ENCODE measurements at regions not wholly inside any gene's neighbourhood (a gene's known extent, or its start where the extent isn't known, plus 50 kb on each side); places are given as distances from the start of the nearest gene placed in this dataset.

DNA sequence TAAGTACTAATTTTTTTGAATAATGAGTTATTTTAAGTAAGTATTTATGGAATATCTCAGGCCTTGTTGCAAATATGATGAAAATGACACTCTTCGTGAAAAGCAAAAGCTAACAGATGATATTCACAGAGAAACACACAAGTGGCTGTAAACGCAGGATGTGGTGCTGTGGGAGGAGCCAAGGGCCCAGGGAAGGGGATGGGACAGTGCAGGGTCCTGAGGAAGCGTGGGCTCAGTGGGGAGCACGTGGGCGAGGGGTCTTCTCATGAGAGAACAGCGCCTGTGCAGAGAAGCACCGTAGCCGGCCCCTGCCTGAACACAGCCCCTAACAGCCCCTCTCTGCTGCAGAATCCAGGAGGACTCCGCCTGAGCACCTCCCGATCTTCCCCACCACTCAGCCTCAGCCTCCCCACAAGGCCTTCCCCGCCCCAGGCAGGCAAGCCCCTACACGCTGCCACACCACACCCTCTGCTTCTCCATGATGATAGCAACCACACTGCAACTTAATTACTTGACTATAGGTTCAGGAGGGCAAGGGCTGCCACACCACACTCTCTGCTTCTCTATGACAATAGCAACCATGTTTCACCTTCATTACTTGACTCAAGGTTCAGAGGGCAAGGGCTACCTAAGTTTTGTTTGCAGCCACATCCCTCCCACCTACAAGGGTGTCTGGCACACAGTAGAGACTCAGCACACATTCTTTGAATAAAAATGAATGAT is 152.6 kb upstream of the RNF32 start:
- no peak for DNase-seq
- no peaks in the 10 kb centered on the region for H3K9me3 Mint-ChIP-seq
- no peak overlapping the region for H3K27ac Mint-ChIP-seq
- CTCF ChIA-PET, result no interaction called here
- H3K4me3 Mint-ChIP-seq, result no peak overlapping the region
- peaks cover 3% of the 10 kb centered on the region for H3K27me3 Mint-ChIP-seq (ENCODE audit: low read depth)
- H3K36me3 Mint-ChIP-seq (ENCODE audit: low read depth), result no peaks in the 10 kb centered on the region
- no peaks in the 10 kb centered on the region for H3K4me1 Mint-ChIP-seq (ENCODE audit: low read depth)
- intact Hi-C loops (cut with micrococcal nuclease), result no loop called here

DNA sequence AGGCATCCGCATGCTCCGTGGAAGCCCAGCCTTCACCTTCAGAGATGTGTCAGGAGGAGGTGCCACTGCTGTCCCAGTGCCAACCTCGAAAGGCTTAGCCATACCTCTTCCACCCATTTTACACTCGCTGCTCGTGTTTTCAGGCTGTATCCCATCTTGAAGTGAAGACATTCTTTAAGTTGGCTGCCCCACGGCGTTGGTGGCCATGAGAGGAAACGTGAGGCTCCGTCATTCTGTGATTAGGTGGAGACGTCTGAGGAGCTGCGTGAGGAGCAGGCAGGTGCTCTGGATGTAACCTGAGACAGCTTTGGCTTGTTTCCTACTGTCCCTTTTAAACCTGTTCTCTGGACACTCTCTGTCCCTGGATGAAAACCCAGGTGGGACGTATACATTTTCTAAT is 159.9 kb upstream of the RNF32 start:
- intact Hi-C loops (cut with micrococcal nuclease), result no loop called here
- no peak overlapping the region for H3K27ac Mint-ChIP-seq
- no peak for DNase-seq
- no peaks in the 10 kb centered on the region for H3K4me1 Mint-ChIP-seq (ENCODE audit: low read depth)
- H3K9me3 Mint-ChIP-seq, result no peaks in the 10 kb centered on the region
- CTCF ChIA-PET, result interaction anchor here (1.2 kb wide), 1 partner anchor 174 kb away, joined by 4 read pairs; no protein-coding TSS in a partner anchor
- H3K36me3 Mint-ChIP-seq (ENCODE audit: low read depth), result no peaks in the 10 kb centered on the region
- H3K27me3 Mint-ChIP-seq (ENCODE audit: low read depth), result peaks cover 11% of the 10 kb centered on the region
- no peak overlapping the region for H3K4me3 Mint-ChIP-seq

DNA sequence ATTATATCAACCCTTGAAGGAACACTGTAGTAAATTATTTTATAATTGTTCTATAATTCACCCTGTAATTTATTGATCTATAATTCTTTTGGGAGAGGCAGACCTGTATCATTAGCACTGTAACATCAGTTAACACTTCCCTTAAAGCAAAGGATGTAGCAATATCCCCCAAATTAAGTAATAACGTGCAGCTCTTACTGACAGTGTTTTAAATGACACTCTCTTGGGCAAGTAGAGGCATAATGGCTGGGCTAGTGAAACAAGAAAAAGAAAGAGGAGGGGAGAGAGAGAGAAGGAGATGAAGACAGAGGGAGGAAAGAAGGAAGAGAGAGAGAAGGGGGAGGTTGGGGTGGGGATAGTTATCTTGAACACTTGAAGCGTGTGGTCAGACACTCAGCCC is 161.0 kb upstream of the RNF32 start:
- H3K36me3 Mint-ChIP-seq (ENCODE audit: low read depth), result no peaks in the 10 kb centered on the region
- H3K4me3 Mint-ChIP-seq, result no peak overlapping the region
- DNase-seq, result no peak
- no peaks in the 10 kb centered on the region for H3K4me1 Mint-ChIP-seq (ENCODE audit: low read depth)
- H3K9me3 Mint-ChIP-seq, result no peaks in the 10 kb centered on the region
- intact Hi-C loops (cut with micrococcal nuclease), result loop anchor here (10.0 kb wide), 1 partner anchor 345 kb away; no protein-coding TSS in a partner anchor
- CTCF ChIA-PET, result no interaction called here
- H3K27ac Mint-ChIP-seq, result no peak overlapping the region
- peaks cover 20% of the 10 kb centered on the region for H3K27me3 Mint-ChIP-seq (ENCODE audit: low read depth)

DNA sequence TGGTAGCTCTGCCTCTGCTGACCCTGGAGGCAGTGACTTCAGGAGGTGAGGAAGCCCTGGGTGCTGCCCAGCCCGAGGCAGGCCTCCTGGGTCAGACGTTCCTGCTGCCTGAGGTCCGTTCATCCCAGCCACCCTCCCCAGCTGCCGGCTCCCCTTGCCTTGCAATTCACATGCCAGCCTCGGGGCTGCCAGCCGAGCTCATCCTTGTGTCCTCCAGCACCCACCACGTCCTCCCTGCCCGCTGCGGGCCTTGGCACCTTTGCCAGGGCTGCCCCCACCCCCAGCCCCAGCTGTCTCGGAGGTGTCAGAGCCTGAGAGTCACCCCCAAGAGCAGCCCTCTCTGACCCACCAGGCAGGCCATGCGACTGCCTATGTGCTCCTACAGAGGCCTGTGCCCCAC is 162.1 kb upstream of the RNF32 start:
- intact Hi-C loops (cut with micrococcal nuclease), result loop anchor here (10.0 kb wide), 1 partner anchor 346 kb away; no protein-coding TSS in a partner anchor
- no peak overlapping the region for H3K27ac Mint-ChIP-seq
- no peaks in the 10 kb centered on the region for H3K9me3 Mint-ChIP-seq
- no peak for DNase-seq
- H3K36me3 Mint-ChIP-seq (ENCODE audit: low read depth), result no peaks in the 10 kb centered on the region
- H3K4me1 Mint-ChIP-seq (ENCODE audit: low read depth), result no peaks in the 10 kb centered on the region
- no peak overlapping the region for H3K4me3 Mint-ChIP-seq
- peaks cover 26% of the 10 kb centered on the region for H3K27me3 Mint-ChIP-seq (ENCODE audit: low read depth)
- CTCF ChIA-PET, result no interaction called here

DNA sequence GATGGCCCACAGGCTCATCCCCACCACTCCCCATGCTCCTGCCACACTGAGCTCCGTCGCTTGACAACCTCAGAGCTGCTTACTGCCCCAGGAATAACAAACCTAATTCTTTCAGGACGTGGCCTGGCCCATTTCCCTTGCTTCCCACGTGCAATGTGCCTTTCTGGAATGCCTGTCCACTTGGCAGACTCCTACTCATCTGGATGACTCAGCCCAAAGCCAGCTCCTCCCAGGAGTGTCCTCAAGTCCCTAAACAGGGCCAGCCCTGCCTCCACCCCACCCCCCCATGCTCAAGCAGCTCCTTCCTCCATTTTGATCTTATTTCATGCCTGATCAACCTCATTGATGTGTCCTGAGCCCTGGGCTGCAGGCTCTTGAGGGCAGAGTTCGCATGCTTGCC is 164.9 kb upstream of the RNF32 start:
- Mint-ChIP-seq H3K4me1 (ENCODE audit: low read depth) (no peaks in the 10 kb centered on the region), H3K27ac (no peak overlapping the region), H3K9me3 (no peaks in the 10 kb centered on the region), H3K27me3 (ENCODE audit: low read depth) (peaks cover 25% of the 10 kb centered on the region), H3K4me3 (no peak overlapping the region), H3K36me3 (ENCODE audit: low read depth) (no peaks in the 10 kb centered on the region)
- CTCF ChIA-PET, result no interaction called here
- intact Hi-C loops (cut with micrococcal nuclease), result loop anchor here (10.0 kb wide), 1 partner anchor 349 kb away; no protein-coding TSS in a partner anchor
- no peak for DNase-seq

DNA sequence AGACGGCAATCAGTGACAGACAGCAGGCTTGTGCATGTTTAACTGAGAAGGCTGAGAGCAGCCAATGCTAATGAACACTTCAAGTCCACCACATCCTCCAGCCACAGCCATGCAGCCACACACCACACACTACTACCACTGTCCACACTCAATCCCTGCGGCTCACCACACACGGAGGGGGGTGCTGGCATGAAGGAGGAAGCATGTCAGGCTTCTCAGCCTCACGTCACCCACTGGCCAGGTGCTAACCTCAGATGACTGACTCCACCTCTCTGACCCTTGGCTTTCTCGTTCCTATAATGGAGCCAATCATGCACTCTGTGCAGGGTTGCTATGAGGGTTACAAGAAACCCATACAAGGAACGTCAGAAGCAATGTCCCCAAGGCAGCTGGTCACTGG is 165.4 kb upstream of the RNF32 start:
- no peaks in the 10 kb centered on the region for H3K36me3 Mint-ChIP-seq (ENCODE audit: low read depth)
- DNase-seq, result no peak
- H3K4me1 Mint-ChIP-seq (ENCODE audit: low read depth), result no peaks in the 10 kb centered on the region
- H3K9me3 Mint-ChIP-seq, result no peaks in the 10 kb centered on the region
- H3K4me3 Mint-ChIP-seq, result no peak overlapping the region
- CTCF ChIA-PET, result interaction anchor here (0.6 to 0.9 kb wide), 2 partner anchors 9 to 192 kb away, joined by 3 read pairs; no protein-coding TSS in a partner anchor
- intact Hi-C loops (cut with micrococcal nuclease), result loop anchor here (10.0 kb wide), 1 partner anchor 350 kb away; no protein-coding TSS in a partner anchor
- peaks cover 24% of the 10 kb centered on the region for H3K27me3 Mint-ChIP-seq (ENCODE audit: low read depth)
- no peak overlapping the region for H3K27ac Mint-ChIP-seq

DNA sequence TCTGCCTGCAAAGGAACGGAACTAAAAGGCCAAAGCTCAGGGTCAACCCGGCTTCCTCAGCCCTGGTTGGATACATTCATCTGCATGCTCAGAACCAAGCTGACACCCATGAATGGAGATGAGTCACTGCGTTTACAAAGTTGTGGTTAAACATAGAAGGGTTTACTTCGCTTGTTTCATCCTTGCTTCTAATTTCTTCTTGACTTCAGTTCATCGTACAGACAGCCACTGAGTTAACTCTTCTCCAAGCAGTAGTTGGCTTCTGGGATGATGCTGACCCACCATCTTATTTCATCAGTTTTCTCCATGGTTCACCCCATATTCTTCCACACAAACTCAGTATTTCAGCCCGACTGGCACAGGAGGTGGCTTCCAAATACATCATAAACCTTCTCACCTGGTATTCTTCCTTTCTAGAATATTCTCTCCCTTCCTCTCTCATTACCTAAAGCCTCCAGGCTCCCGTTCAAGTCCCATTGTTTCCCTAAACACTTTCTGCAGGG is 166.3 kb upstream of the RNF32 start:
- H3K36me3 Mint-ChIP-seq (ENCODE audit: low read depth), result no peaks in the 10 kb centered on the region
- no peaks in the 10 kb centered on the region for H3K4me1 Mint-ChIP-seq (ENCODE audit: low read depth)
- no peak for DNase-seq
- no peak overlapping the region for H3K4me3 Mint-ChIP-seq
- intact Hi-C loops (cut with micrococcal nuclease), result loop anchor here (10.0 kb wide), 1 partner anchor 351 kb away; no protein-coding TSS in a partner anchor
- CTCF ChIA-PET, result interaction anchor here (0.9 kb wide), 1 partner anchor 8 kb away, joined by 3 read pairs; no protein-coding TSS in a partner anchor
- peaks cover 22% of the 10 kb centered on the region for H3K27me3 Mint-ChIP-seq (ENCODE audit: low read depth)
- no peak overlapping the region for H3K27ac Mint-ChIP-seq
- no peaks in the 10 kb centered on the region for H3K9me3 Mint-ChIP-seq

DNA sequence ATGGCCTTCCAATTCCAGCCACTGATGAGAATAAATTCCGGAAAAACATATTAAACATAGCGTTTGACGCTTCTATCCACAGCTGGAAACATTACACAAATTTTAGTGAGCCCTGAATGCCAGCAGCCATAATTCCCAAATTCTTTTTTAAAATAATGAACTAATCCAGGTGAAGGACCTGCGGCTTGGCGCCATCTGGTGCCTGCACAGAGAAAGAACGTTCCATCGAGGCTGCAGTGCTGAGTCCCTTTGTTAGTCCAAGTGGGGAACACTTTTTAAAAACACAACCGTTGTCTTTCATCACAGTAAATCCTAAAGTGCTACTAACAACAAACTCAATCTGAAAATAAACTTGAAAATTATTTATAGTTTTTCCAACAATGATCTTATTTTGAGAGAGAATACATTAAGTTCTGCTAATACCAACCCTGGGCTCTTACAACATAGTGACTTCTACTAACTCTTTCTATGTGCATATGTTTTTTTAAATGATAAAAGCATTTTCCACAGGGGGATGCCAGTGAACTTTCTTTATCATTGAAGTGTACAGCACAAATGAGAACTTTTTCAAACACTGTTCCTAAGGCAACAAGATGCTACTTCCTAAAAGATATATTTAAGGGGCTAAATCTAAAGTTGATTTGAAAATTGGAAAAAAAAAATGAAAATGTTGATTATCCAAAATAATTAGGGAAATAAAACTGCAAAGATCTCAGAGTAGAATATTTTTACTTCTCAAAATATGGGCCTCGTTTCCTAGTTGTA is 166.9 kb upstream of the RNF32 start:
- Mint-ChIP-seq H3K27ac (no peak overlapping the region), H3K4me3 (no peak overlapping the region), H3K36me3 (ENCODE audit: low read depth) (no peaks in the 10 kb centered on the region), H3K27me3 (ENCODE audit: low read depth) (peaks cover 22% of the 10 kb centered on the region), H3K9me3 (no peaks in the 10 kb centered on the region), H3K4me1 (ENCODE audit: low read depth) (no peaks in the 10 kb centered on the region)
- DNase-seq, result peak; percentile 48
- intact Hi-C loops (cut with micrococcal nuclease), result loop anchor here (1.0 to 10.0 kb wide), 2 partner anchors 351 to 658 kb away; no protein-coding TSS in a partner anchor
- CTCF ChIA-PET, result interaction anchor here (0.7 to 1.0 kb wide), 2 partner anchors 113 to 662 kb away, joined by 3 read pairs; partner anchors contain the start of gene SHH

DNA sequence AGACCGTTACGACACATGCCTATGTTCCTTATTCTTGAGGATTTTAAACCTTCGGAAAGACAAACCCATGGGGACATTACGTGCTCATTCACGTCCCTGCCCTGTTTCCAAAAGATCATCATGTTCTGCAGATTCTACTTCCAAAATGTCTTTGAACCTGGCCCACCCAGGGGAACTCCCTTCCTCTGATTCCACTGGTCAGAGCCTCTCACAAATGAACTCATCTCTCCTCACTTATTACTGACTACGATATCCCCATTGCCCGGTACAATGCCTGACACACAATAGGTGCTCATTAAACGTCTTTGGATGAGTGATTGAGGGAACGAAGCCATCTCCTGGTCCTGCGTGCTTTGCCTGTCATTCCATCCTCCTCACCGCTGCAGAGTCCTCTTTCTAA is 168.3 kb upstream of the RNF32 start:
- H3K27ac Mint-ChIP-seq, result no peak overlapping the region
- H3K4me1 Mint-ChIP-seq (ENCODE audit: low read depth), result no peaks in the 10 kb centered on the region

DNA sequence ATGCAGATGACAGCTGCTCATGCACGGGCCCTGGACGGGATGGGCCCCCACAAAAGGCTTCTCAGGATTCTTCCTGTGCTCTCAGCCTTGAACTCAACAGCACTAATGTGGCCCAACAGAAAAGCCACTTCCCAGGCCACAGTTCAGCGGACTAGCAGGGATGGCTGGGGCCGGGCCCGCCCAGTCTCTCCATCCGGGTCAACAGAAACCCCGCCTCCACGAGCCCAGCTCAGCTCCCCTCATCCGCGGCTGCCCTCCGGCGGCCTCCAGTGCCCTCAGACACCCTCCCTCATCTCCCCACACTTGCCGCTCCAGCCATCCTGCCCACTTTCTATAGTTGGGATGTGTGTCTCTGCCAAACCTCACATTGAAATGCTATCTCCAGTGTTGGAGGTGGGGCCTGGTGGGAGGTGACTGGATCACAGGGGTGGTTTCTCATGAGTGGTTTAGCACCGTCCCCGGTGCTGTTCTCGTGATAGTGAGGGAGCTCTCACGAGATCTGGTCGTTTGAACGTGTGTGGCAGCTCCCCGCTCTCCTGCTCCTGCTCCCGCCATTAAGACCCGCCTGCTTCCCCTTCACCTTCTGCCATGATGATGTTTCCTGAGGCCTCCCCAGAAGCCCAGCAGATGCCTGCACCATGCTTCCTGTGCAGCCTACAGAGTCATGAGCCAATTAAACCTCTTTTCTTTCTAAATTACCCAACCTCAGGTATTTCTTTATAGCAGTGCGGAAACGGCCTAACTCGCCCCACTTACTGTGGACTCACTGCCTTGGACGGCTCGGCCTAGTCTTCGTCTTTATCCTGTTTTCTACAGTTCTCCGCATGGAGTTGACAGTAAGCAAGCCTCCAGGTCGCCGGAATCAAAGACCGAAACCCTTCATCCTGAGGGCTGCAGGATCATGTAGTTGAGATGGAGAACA is 169.9 kb upstream of the RNF32 start:
- CTCF ChIA-PET, result no interaction called here
- no peak for DNase-seq
- intact Hi-C loops (cut with micrococcal nuclease), result loop anchor here (10.0 kb wide), 1 partner anchor 354 kb away; no protein-coding TSS in a partner anchor
- Mint-ChIP-seq H3K4me1 (ENCODE audit: low read depth) (no peaks in the 10 kb centered on the region), H3K27me3 (ENCODE audit: low read depth) (peaks cover 19% of the 10 kb centered on the region), H3K9me3 (no peaks in the 10 kb centered on the region), H3K4me3 (no peak overlapping the region), H3K27ac (peak overlapping the region; percentile 27), H3K36me3 (ENCODE audit: low read depth) (no peaks in the 10 kb centered on the region)

More for the DNA sequence above, 168.3 kb upstream of the RNF32 start:
- H3K27me3 Mint-ChIP-seq (ENCODE audit: low read depth), result peaks cover 18% of the 10 kb centered on the region
- intact Hi-C loops (cut with micrococcal nuclease), result loop anchor here (10.0 kb wide), 1 partner anchor 353 kb away; no protein-coding TSS in a partner anchor
- DNase-seq, result no peak
- CTCF ChIA-PET, result interaction anchor here (0.7 to 1.0 kb wide), 2 partner anchors 13 to 660 kb away, joined by 3 read pairs; partner anchors contain the start of gene SHH
- H3K36me3 Mint-ChIP-seq (ENCODE audit: low read depth), result no peaks in the 10 kb centered on the region
- no peaks in the 10 kb centered on the region for H3K9me3 Mint-ChIP-seq
- no peak overlapping the region for H3K4me3 Mint-ChIP-seq

DNA sequence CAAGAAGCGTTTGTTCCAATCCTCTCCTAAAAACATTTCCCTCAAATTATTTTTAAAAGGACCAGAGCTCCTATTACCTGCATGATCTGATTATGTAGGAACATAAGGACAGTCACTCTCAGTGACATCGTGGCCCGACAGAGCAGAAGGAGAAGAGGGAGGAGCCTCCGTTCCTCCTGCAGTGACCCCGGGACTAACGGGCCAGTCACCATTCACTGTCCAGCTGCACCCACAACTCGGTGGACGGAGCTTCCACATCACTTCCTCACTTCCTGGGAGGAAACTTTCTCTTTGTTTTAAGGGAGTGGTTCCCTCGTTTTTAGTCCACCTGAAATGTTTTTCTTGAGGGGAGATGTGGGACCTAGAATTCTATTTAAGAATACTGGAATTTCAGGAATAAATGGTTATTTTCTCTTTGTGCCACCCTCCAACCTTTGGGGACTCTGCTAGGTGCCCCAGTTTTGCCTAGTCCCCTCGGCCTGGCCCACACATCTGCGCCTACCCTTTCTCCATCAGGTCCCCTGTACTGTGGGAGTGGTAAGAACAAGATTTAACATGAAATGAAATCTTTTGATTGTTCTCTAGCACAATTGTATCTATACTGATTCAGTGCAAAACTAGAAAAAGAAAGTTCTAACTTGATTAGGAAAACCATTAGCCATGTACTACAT is 173.5 kb upstream of the RNF32 start:
- no peak for DNase-seq
- H3K27me3 Mint-ChIP-seq (ENCODE audit: low read depth), result peaks cover 7% of the 10 kb centered on the region
- no peaks in the 10 kb centered on the region for H3K4me1 Mint-ChIP-seq (ENCODE audit: low read depth)
- H3K36me3 Mint-ChIP-seq (ENCODE audit: low read depth), result no peaks in the 10 kb centered on the region
- no peaks in the 10 kb centered on the region for H3K9me3 Mint-ChIP-seq
- CTCF ChIA-PET, result no interaction called here
- H3K4me3 Mint-ChIP-seq, result no peak overlapping the region
- no peak overlapping the region for H3K27ac Mint-ChIP-seq
- intact Hi-C loops (cut with micrococcal nuclease), result no loop called here

All from activated naive CD4-positive, alpha-beta T cell treated with anti-CD3 and anti-CD28 coated beads for 36 hours (primary cell).